ENCODE measurements at regions not wholly inside any gene's neighbourhood (a gene's known extent, or its start where the extent isn't known, plus 50 kb on each side); places are given as distances from the start of the nearest gene placed in this dataset.

DNA sequence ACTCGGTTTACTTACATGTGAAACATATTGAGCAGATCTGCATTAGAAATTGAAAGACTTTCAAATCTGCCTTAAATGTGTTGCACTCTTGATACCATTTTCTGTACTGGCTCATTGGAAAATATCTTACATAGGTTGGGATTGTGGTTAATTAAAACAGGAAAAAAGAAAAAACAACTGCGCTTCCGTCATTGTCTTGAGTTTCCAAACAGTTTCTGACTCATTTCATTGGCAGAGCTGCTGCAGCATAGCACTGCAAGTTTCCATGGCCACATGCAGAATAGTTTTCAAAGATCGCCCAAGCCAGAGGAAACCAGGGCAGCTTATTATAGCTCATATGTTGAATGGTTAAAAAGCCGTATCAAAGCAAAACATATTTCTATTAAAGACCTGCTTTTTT lies 446.6 kb upstream of the BCHE start:
- TF ChIP-seq CTCF (conservative IDR thresholded peaks at IDR 0.05) (no peak), ZFX (IDR thresholded peaks at IDR 0.05) (no peak)

All from C4-2B (cell line).